ENCODE measurements at regions not wholly inside any gene's neighbourhood (a gene's known extent, or its start where the extent isn't known, plus 50 kb on each side); places are given as distances from the start of the nearest gene placed in this dataset.

DNA sequence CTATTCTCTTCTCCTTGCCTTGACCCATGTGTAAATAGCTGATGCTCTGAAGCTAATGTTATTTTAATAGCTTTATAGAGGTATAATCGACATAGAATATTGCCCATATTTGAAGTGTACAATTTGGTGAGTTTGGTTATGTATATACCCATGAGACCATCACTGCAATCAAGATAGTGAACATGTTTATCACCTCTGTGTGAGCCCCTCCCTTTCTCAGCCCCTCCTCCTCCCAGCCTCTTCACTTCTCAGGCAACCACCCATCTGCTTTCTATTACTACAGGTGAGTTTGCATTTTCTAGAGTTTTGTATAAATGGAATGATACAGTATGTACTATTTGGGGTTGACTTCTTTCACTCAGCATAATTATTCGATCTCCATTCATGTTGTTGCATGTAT lies 181.1 kb downstream of the INO80D start:
- TF ChIP-seq, protein P1, sequence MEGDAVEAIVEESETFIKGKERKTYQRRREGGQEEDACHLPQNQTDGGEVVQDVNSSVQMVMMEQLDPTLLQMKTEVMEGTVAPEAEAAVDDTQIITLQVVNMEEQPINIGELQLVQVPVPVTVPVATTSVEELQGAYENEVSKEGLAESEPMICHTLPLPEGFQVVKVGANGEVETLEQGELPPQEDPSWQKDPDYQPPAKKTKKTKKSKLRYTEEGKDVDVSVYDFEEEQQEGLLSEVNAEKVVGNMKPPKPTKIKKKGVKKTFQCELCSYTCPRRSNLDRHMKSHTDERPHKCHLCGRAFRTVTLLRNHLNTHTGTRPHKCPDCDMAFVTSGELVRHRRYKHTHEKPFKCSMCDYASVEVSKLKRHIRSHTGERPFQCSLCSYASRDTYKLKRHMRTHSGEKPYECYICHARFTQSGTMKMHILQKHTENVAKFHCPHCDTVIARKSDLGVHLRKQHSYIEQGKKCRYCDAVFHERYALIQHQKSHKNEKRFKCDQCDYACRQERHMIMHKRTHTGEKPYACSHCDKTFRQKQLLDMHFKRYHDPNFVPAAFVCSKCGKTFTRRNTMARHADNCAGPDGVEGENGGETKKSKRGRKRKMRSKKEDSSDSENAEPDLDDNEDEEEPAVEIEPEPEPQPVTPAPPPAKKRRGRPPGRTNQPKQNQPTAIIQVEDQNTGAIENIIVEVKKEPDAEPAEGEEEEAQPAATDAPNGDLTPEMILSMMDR (IDR thresholded peaks at IDR 0.05), result no peak
- TF ChIP-seq POLR2A (IDR thresholded peaks at IDR 0.05), result no peak

Data from lower leg skin (tissue), 3 donors.